Pancreas (tissue), 10 donors: ENCODE measurements at regions not wholly inside any gene's neighbourhood (a gene's known extent, or its start where the extent isn't known, plus 50 kb on each side); places are given as distances from the start of the nearest gene placed in this dataset.

ENCODE experiments used
- ATAC-seq, 4 donors: fragments of 200-7000 bp; cut with Tn5 transposase; one replicate each; pipeline versions ENCODE4 v1.8.0 to v1.9.1; 2020; ENCODE audit warnings: mild to moderate bottlenecking in 4 of 4, moderate library complexity in 4 of 4
- DNase-seq, 6 donors: peaks; one replicate each; pipeline ENCODE4 v3.0.0-alpha.2; 2020
- FAIRE-seq: peaks from 2 replicates; lab custom pipeline; 2012; peaks lifted over from hg19 to GRCh38; lab: Jason Lieb, UNC
- H3K27ac ChIP-seq, 4 donors: fragments of 200-600 bp; sonication (generic); 1 replicate in 3 of 4; 2 replicates in 1 of 4; pipeline versions ENCODE4 v1.5.0 to v1.8.0; 2020
- H3K27me3 ChIP-seq, 4 donors: fragments of 200-600 bp; one replicate each; pipeline ENCODE4 v1.8.0; 2021
- H3K36me3 ChIP-seq, 3 donors: fragments of 200-600 bp; sonication (generic) in 1 of 3; one replicate each; pipeline versions ENCODE4 v1.5.0 to v1.8.0; 2020 to 2021
- H3K4me1 ChIP-seq, 3 donors: fragments of 200-600 bp; one replicate each; pipeline ENCODE4 v1.8.0; 2021
- H3K4me3 ChIP-seq, 4 donors: fragments of 200-600 bp; sonication (generic) in 2 of 4; one replicate each; pipeline versions ENCODE4 v1.5.0 to v1.8.0; 2020 to 2021
- H3K9me3 ChIP-seq, 4 donors: fragments of 200-600 bp; one replicate each; pipeline ENCODE4 v1.8.0; 2021
- WGBS, 2 donors: extraction: QIAGEN DNeasy Blood & Tissue Kit; methylation state at CpG; one replicate each; pipeline ENCODE4 v1.1.7; 2013; 5-methylcytosine and 5-hydroxymethylcytosine counted together
- intact Hi-C, 3 donors: fragments of 100-400 bp; cut with DNase I; formaldehyde crosslinking; loops; one replicate each; pipeline versions ENCODE4 v1.11.1 to v1.14.2; 2022
- TF ChIP-seq, protein P1 (sequence below), 4 donors: fragments of 200-600 bp; sonication (generic) in 3 of 4; IDR thresholded peaks; one replicate each; pipeline versions ENCODE4 v1.5.0 to v1.8.0; 2021; ENCODE audit warnings: antibody characterized with exemption in 4 of 4
- donor health status: healthy with polysubstance abuse.
- donor health status: DM: no; HTN: no; CAD: no; lungs with moderate emphysema.
- donor health status: DM: no; HTN: no; CAD: no.
- donor health status: control.
- donor health status: control.
- donor health status: Bipolar disorder and iron deficiency.
- donor health status: DM: yes; HTN: yes; CAD: no.
- donor health status: DM: no; HTN: no; CAD: no.
- donor health status: DM: no; HTN: no; CAD: no.
- donor health status: DM: yes; HTN: yes; CAD: no.

DNA sequence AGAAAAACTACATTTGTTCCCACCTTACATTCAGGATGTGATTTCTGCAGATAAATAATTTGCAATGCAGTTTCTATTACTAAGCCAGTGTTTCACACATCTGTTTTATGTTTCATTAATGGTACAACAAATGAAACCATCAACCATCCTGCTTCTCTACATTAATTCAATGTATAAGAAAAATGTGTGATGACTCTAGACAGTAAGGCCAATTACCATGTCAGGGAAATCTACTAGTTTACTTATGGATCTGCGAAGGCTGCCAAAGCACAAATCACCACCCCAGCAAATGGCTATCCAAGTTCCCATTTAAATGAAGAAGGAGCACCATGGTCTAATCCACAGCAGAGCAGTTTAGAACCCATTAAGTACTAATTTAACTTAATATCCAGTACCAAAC, 50.1 kb upstream of the NCAM1 start:
- WGBS, 2 donors: 77 to 88% methylated on average over 1 of the region's 1 CpG
- H3K4me3 ChIP-seq: no peak overlapping the region
- intact Hi-C loops: no loop called here
- no peaks in the 10 kb centered on the region for H3K4me1 ChIP-seq
- DNase-seq (no peak), FAIRE-seq (no peak), ATAC-seq (no peak)
- TF ChIP-seq, protein P1, sequence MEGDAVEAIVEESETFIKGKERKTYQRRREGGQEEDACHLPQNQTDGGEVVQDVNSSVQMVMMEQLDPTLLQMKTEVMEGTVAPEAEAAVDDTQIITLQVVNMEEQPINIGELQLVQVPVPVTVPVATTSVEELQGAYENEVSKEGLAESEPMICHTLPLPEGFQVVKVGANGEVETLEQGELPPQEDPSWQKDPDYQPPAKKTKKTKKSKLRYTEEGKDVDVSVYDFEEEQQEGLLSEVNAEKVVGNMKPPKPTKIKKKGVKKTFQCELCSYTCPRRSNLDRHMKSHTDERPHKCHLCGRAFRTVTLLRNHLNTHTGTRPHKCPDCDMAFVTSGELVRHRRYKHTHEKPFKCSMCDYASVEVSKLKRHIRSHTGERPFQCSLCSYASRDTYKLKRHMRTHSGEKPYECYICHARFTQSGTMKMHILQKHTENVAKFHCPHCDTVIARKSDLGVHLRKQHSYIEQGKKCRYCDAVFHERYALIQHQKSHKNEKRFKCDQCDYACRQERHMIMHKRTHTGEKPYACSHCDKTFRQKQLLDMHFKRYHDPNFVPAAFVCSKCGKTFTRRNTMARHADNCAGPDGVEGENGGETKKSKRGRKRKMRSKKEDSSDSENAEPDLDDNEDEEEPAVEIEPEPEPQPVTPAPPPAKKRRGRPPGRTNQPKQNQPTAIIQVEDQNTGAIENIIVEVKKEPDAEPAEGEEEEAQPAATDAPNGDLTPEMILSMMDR (IDR thresholded peaks at IDR 0.05): no peak
- H3K36me3 ChIP-seq: no peaks in the 10 kb centered on the region
- no peaks in the 10 kb centered on the region for H3K9me3 ChIP-seq
- H3K27ac ChIP-seq: no peak overlapping the region
- no peaks in the 10 kb centered on the region for H3K27me3 ChIP-seq
